Astrocyte (in vitro differentiated cells and primary cell): ENCODE measurements at regions not wholly inside any gene's neighbourhood (a gene's known extent, or its start where the extent isn't known, plus 50 kb on each side); places are given as distances from the start of the nearest gene placed in this dataset.

Experiments
- DNase-seq: peaks from one replicate; pipeline ENCODE4 v3.0.0-alpha.2; 2010; ENCODE audit warnings: low read depth
- FAIRE-seq: peaks from 2 replicates; lab custom pipeline; 2011; peaks lifted over from hg19 to GRCh38; lab: Jason Lieb, UNC
- H2AFZ ChIP-seq: 2 replicates; pipeline ENCODE4 v1.6.0; 2012; ENCODE audit warnings: low read depth, low read length, inconsistent platforms
- H3K27ac ChIP-seq: 2 replicates; pipeline ENCODE4 v1.5.1; 2011; ENCODE audit warnings: low read depth, low read length, inconsistent platforms
- H3K27me3 ChIP-seq: 2 replicates; pipeline ENCODE4 v1.6.0; 2011; ENCODE audit warnings: low read length, inconsistent platforms; ENCODE audit not compliant: insufficient read depth
- H3K36me3 ChIP-seq: 2 replicates; pipeline ENCODE4 v1.5.1; 2011; ENCODE audit warnings: low read length, inconsistent platforms; ENCODE audit not compliant: insufficient read depth
- H3K4me1 ChIP-seq: 2 replicates; pipeline ENCODE4 v1.5.1; 2011; ENCODE audit warnings: low read length, inconsistent platforms; ENCODE audit not compliant: insufficient read depth
- H3K4me2 ChIP-seq: 2 replicates; pipeline ENCODE4 v1.6.0; 2012; ENCODE audit warnings: low read length, inconsistent platforms
- H3K4me3 ChIP-seq: 2 replicates; pipeline ENCODE4 v1.5.1; 2011; ENCODE audit warnings: low read depth, mild to moderate bottlenecking, low read length, inconsistent platforms; ENCODE audit not compliant: insufficient read depth
- H3K79me2 ChIP-seq: 2 replicates; pipeline ENCODE4 v1.6.0; 2012; ENCODE audit warnings: mild to moderate bottlenecking, low read length, inconsistent platforms; ENCODE audit not compliant: insufficient read depth
- H3K9ac ChIP-seq: 2 replicates; pipeline ENCODE4 v1.6.0; 2012; ENCODE audit warnings: mild to moderate bottlenecking, low read length, inconsistent platforms
- H3K9me3 ChIP-seq: 2 replicates; pipeline ENCODE4 v1.5.1; 2012; ENCODE audit warnings: low read depth, mild to moderate bottlenecking, low read length, inconsistent platforms; ENCODE audit not compliant: insufficient read depth
- H4K20me1 ChIP-seq: 2 replicates; pipeline ENCODE4 v1.6.0; 2012; ENCODE audit warnings: low read length, inconsistent platforms; ENCODE audit not compliant: insufficient read depth
- H3K27ac Mint-ChIP-seq: one replicate; pipeline ENCODE4 v1.8.0; 2021; ENCODE audit warnings: mild to moderate bottlenecking, mixed read lengths; ENCODE audit not compliant: unreplicated experiment
- H3K27me3 Mint-ChIP-seq: one replicate; pipeline ENCODE4 v1.8.0; 2021; ENCODE audit warnings: low read depth, mixed read lengths; ENCODE audit not compliant: unreplicated experiment
- H3K36me3 Mint-ChIP-seq: one replicate; pipeline ENCODE4 v1.8.0; 2021; ENCODE audit warnings: low read depth, mixed read lengths; ENCODE audit not compliant: unreplicated experiment
- H3K4me1 Mint-ChIP-seq: one replicate; pipeline ENCODE4 v1.8.0; 2021; ENCODE audit warnings: low read depth, mixed read lengths; ENCODE audit not compliant: unreplicated experiment
- H3K4me3 Mint-ChIP-seq: one replicate; pipeline ENCODE4 v1.8.0; 2021; ENCODE audit warnings: mild to moderate bottlenecking, moderate library complexity, mixed read lengths; ENCODE audit not compliant: unreplicated experiment
- H3K9me3 Mint-ChIP-seq: one replicate; pipeline ENCODE4 v1.8.0; 2021; ENCODE audit warnings: mild to moderate bottlenecking, mixed read lengths; ENCODE audit not compliant: unreplicated experiment
- EZH2 ChIP-seq: IDR thresholded peaks from 2 replicates; pipeline ENCODE4 v1.6.1; 2012; ENCODE audit warnings: mild to moderate bottlenecking, low read length, inconsistent platforms; ENCODE audit not compliant: insufficient read depth
- TF ChIP-seq, protein P1 (sequence below): IDR thresholded peaks from 2 replicates; pipeline ENCODE4 v1.5.1; 2011; ENCODE audit warnings: low read depth, mild to moderate bottlenecking, inconsistent platforms, low read length, moderate library complexity; ENCODE audit not compliant: insufficient read depth

DNA sequence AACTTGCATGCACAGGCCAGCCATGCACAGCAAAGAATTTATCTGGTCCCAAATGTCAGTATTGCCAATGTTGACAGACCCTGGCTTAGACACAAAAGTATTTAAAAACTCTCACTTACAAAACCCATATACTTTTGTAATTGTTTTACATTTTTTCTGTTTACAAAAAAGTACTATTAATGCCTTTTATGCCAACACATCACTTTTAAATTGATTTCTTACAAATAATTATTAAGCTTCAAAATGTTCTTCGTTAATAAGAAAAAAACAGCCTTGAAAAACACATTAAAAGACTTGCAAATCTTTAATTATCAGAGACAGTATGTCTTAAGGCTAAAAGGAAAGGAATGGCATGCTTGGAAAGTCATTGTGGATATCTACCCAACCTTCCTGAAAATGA lies 181.3 kb upstream of the TWIST2 start:
- no peak overlapping the region for H2AFZ ChIP-seq
- no peaks in the 10 kb centered on the region for H3K79me2 ChIP-seq
- no peaks in the 10 kb centered on the region for H3K9me3 Mint-ChIP-seq
- H3K27ac Mint-ChIP-seq, result no peak overlapping the region
- H3K36me3 ChIP-seq, result no peaks in the 10 kb centered on the region
- no peaks in the 10 kb centered on the region for H3K36me3 Mint-ChIP-seq
- H3K27me3 Mint-ChIP-seq, result peaks cover 3% of the 10 kb centered on the region
- H3K4me2 ChIP-seq, result no peak overlapping the region
- no peak overlapping the region for H3K27ac ChIP-seq
- no peak overlapping the region for H3K9ac ChIP-seq
- no peaks in the 10 kb centered on the region for H3K27me3 ChIP-seq
- no peaks in the 10 kb centered on the region for H3K4me1 Mint-ChIP-seq
- no peaks in the 10 kb centered on the region for H4K20me1 ChIP-seq
- no peak overlapping the region for H3K4me3 ChIP-seq
- H3K9me3 ChIP-seq, result peaks cover 4% of the 10 kb centered on the region
- no peak overlapping the region for H3K4me3 Mint-ChIP-seq
- DNase-seq, result no peak
- no peak for FAIRE-seq
- TF ChIP-seq, protein P1, sequence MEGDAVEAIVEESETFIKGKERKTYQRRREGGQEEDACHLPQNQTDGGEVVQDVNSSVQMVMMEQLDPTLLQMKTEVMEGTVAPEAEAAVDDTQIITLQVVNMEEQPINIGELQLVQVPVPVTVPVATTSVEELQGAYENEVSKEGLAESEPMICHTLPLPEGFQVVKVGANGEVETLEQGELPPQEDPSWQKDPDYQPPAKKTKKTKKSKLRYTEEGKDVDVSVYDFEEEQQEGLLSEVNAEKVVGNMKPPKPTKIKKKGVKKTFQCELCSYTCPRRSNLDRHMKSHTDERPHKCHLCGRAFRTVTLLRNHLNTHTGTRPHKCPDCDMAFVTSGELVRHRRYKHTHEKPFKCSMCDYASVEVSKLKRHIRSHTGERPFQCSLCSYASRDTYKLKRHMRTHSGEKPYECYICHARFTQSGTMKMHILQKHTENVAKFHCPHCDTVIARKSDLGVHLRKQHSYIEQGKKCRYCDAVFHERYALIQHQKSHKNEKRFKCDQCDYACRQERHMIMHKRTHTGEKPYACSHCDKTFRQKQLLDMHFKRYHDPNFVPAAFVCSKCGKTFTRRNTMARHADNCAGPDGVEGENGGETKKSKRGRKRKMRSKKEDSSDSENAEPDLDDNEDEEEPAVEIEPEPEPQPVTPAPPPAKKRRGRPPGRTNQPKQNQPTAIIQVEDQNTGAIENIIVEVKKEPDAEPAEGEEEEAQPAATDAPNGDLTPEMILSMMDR, result no peak
- TF ChIP-seq EZH2, result no peak
- no peaks in the 10 kb centered on the region for H3K4me1 ChIP-seq

DNA sequence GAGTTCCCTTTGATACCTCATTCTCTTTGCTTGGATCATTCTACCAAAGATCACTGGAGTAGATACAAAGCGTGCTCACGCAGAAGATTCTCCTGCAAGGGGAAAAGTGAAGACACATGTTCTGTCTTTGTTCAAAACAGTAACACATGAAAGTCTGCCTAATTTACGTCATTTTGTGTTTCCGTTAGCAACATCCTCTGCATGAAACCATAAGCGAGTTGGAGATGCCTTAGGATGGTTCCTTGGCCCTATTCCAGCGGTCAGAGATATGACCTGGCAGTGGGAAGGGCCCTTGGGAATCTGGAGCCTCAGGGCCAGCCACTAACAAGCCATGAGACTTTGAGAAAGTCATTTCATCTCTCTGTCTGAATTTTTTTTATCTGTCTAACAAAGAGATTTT lies 180.9 kb upstream of the TWIST2 start:
- Mint-ChIP-seq H3K36me3 (no peaks in the 10 kb centered on the region), H3K27ac (no peak overlapping the region), H3K4me3 (no peak overlapping the region), H3K27me3 (peaks cover 3% of the 10 kb centered on the region), H3K4me1 (no peaks in the 10 kb centered on the region), H3K9me3 (no peaks in the 10 kb centered on the region)
- Histone ChIP-seq H3K79me2 (no peaks in the 10 kb centered on the region), H3K9me3 (peaks cover 4% of the 10 kb centered on the region), H2AFZ (no peak overlapping the region), H3K4me2 (no peak overlapping the region), H3K27ac (no peak overlapping the region), H3K9ac (no peak overlapping the region), H3K27me3 (no peaks in the 10 kb centered on the region), H4K20me1 (no peaks in the 10 kb centered on the region), H3K4me3 (no peak overlapping the region), H3K4me1 (no peaks in the 10 kb centered on the region), H3K36me3 (no peaks in the 10 kb centered on the region)
- TF ChIP-seq, protein P1, result no peak
- no peak for TF ChIP-seq EZH2
- no peak for FAIRE-seq
- no peak for DNase-seq

DNA sequence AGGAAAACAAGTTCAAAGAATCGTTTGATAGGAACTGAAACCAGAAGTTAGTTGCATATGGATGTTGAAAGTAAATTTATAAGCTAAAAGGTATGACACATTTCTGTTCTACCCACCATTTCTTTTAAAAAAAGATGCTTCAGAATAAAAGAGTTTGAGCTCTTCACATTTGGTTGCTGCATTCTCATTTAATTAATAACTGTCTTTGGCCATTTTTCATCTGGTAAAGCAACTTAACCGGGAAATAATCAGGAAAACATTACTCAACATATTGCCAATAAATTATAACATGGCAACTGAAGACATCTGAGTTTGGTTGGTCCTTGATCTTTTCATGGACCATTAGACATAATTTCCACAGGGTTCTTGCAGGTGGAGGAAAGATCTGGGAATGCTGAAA lies 180.2 kb upstream of the TWIST2 start:
- peaks cover 4% of the 10 kb centered on the region for H3K9me3 ChIP-seq
- no peaks in the 10 kb centered on the region for H3K27me3 ChIP-seq
- H3K4me1 ChIP-seq, result no peaks in the 10 kb centered on the region
- no peak for TF ChIP-seq EZH2
- TF ChIP-seq, protein P1, result no peak
- H3K27me3 Mint-ChIP-seq, result peaks cover 7% of the 10 kb centered on the region
- no peaks in the 10 kb centered on the region for H3K79me2 ChIP-seq
- no peaks in the 10 kb centered on the region for H3K36me3 ChIP-seq
- no peak overlapping the region for H3K4me3 Mint-ChIP-seq
- H3K27ac Mint-ChIP-seq, result no peak overlapping the region
- H4K20me1 ChIP-seq, result no peaks in the 10 kb centered on the region
- no peak overlapping the region for H3K4me3 ChIP-seq
- no peaks in the 10 kb centered on the region for H3K4me1 Mint-ChIP-seq
- no peak overlapping the region for H2AFZ ChIP-seq
- no peaks in the 10 kb centered on the region for H3K9me3 Mint-ChIP-seq
- DNase-seq (peak; percentile 21), FAIRE-seq (no peak)
- no peak overlapping the region for H3K9ac ChIP-seq
- no peaks in the 10 kb centered on the region for H3K36me3 Mint-ChIP-seq
- H3K27ac ChIP-seq, result no peak overlapping the region
- no peak overlapping the region for H3K4me2 ChIP-seq
